ENCODE measurements at regions not wholly inside any gene's neighbourhood (a gene's known extent, or its start where the extent isn't known, plus 50 kb on each side); places are given as distances from the start of the nearest gene placed in this dataset.
A peak's percentile ranks its signal among the peaks of the same experiment; 100 is the strongest.

- TF ChIP-seq SP2 (tag by site-specific recombination; IDR thresholded peaks at IDR 0.05): peak; percentile 56
Observed at GRCh38 chr9:129406278-129407225, 214.3 kb downstream of the C9orf50 start (continued).

- no peaks in the 10 kb centered on the region for H3K9me3 ChIP-seq (ENCODE audit: control insufficient read depth, insufficient read depth, low read depth, low read length)
- ChIA-PET CTCF (no interaction called here), POLR2A (no interaction called here)
- H3K27ac ChIP-seq (ENCODE audit: extremely low read depth, low read depth, low read length): no peak overlapping the region
- TF ChIP-seq SP7 (tag by site-specific recombination; IDR thresholded peaks at IDR 0.05) (no peak), ZNF324 (tag by site-specific recombination; IDR thresholded peaks at IDR 0.05) (no peak), ZNF747 (tag by site-specific recombination; IDR thresholded peaks at IDR 0.05) (no peak), ZNF776 (tag by site-specific recombination; IDR thresholded peaks at IDR 0.05; ENCODE audit: borderline replicate concordance) (no peak), IKZF3 (tag by site-specific recombination; IDR thresholded peaks at IDR 0.05) (no peak), SALL2 (tag by site-specific recombination; IDR thresholded peaks at IDR 0.05; ENCODE audit: borderline replicate concordance) (no peak), SP2 (tag by site-specific recombination; IDR thresholded peaks at IDR 0.05) (no peak), ZNF629 (tag by site-specific recombination; IDR thresholded peaks at IDR 0.05) (no peak), ZNF292 (tag by site-specific recombination; IDR thresholded peaks at IDR 0.05; ENCODE audit: borderline replicate concordance, low read depth) (no peak), ZNF600 (tag by site-specific recombination; IDR thresholded peaks at IDR 0.05) (no peak), ZSCAN30 (tag by site-specific recombination; IDR thresholded peaks at IDR 0.05) (no peak), ZNF473 (tag by site-specific recombination; IDR thresholded peaks at IDR 0.05) (no peak), FEZF1 (tag by site-specific recombination; IDR thresholded peaks at IDR 0.05) (no peak), BCL11B (tag by site-specific recombination; IDR thresholded peaks at IDR 0.05; ENCODE audit: low read depth) (no peak), MEIS1 (CRISPR knock-in tag; IDR thresholded peaks at IDR 0.05; ENCODE audit: borderline replicate concordance) (no peak), WT1 (tag by site-specific recombination; IDR thresholded peaks at IDR 0.05) (no peak), ZNF174 (tag by site-specific recombination; IDR thresholded peaks at IDR 0.05) (no peak)
- TF ChIP-seq, protein P1, sequence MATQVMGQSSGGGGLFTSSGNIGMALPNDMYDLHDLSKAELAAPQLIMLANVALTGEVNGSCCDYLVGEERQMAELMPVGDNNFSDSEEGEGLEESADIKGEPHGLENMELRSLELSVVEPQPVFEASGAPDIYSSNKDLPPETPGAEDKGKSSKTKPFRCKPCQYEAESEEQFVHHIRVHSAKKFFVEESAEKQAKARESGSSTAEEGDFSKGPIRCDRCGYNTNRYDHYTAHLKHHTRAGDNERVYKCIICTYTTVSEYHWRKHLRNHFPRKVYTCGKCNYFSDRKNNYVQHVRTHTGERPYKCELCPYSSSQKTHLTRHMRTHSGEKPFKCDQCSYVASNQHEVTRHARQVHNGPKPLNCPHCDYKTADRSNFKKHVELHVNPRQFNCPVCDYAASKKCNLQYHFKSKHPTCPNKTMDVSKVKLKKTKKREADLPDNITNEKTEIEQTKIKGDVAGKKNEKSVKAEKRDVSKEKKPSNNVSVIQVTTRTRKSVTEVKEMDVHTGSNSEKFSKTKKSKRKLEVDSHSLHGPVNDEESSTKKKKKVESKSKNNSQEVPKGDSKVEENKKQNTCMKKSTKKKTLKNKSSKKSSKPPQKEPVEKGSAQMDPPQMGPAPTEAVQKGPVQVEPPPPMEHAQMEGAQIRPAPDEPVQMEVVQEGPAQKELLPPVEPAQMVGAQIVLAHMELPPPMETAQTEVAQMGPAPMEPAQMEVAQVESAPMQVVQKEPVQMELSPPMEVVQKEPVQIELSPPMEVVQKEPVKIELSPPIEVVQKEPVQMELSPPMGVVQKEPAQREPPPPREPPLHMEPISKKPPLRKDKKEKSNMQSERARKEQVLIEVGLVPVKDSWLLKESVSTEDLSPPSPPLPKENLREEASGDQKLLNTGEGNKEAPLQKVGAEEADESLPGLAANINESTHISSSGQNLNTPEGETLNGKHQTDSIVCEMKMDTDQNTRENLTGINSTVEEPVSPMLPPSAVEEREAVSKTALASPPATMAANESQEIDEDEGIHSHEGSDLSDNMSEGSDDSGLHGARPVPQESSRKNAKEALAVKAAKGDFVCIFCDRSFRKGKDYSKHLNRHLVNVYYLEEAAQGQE (tag by site-specific recombination; IDR thresholded peaks at IDR 0.05): no peak
- H3K36me3 ChIP-seq (ENCODE audit: control insufficient read depth in 2 of 2, insufficient read depth in 1 of 2, low read length in 2 of 2): no peaks in the 10 kb centered on the region
- H3K4me3 ChIP-seq (ENCODE audit: low read depth, low read length): no peak overlapping the region
- H3K4me1 ChIP-seq (ENCODE audit: control insufficient read depth, insufficient read depth, low read length): no peaks in the 10 kb centered on the region
Observed at GRCh38 chr9:129405827-129406213, 215.1 kb downstream of the C9orf50 start.

DNA sequence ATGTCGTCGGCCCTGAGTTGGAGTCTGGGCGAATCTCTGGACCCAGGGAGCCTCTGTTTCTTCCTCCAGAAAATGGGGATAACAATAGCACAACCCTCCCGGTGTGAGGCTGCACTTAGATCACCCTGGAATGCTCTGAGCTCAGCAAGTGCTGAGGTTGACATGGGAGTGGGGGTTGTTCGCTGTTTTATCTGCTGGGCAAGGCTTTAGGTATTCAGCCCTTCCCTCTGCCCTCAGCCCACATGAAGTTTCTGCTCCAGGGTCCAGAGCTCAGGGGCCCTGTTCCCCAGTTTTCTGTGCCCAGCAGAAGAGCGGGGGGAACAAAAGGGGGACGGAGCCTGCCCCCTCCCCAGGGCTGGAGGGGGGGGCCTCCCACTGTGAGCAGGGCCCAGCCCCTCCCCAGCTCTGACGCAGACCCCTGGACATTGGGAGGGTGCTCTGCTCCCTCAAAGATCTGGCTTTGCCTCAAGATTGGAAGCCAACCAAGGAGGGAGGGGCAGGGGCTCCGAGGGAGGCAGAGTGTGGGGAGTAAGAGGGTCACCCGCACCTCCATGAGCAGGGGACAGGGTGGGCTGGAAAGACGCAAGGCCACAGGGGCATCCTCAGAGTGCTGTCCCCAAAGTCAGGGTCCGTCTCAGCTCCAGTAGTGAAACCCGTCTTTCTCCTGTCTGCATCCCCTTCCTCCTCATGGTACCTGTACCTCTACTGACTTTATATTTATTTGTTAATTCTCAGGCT is 215.6 kb downstream of the C9orf50 start:
- H3K4me1 ChIP-seq (ENCODE audit: control insufficient read depth, insufficient read depth, low read length): no peaks in the 10 kb centered on the region
- CTCF ChIA-PET: no interaction called here
- no peak for TF ChIP-seq ZNF239 (tag by site-specific recombination; IDR thresholded peaks at IDR 0.05)
- no peak for TF ChIP-seq GFI1B (tag by site-specific recombination; IDR thresholded peaks at IDR 0.05)
- TF ChIP-seq ZNF157 (tag by site-specific recombination; IDR thresholded peaks at IDR 0.05): no peak
- no peak for TF ChIP-seq EGR2 (tag by site-specific recombination; IDR thresholded peaks at IDR 0.05; ENCODE audit: low read depth)
- TF ChIP-seq, protein P2, sequence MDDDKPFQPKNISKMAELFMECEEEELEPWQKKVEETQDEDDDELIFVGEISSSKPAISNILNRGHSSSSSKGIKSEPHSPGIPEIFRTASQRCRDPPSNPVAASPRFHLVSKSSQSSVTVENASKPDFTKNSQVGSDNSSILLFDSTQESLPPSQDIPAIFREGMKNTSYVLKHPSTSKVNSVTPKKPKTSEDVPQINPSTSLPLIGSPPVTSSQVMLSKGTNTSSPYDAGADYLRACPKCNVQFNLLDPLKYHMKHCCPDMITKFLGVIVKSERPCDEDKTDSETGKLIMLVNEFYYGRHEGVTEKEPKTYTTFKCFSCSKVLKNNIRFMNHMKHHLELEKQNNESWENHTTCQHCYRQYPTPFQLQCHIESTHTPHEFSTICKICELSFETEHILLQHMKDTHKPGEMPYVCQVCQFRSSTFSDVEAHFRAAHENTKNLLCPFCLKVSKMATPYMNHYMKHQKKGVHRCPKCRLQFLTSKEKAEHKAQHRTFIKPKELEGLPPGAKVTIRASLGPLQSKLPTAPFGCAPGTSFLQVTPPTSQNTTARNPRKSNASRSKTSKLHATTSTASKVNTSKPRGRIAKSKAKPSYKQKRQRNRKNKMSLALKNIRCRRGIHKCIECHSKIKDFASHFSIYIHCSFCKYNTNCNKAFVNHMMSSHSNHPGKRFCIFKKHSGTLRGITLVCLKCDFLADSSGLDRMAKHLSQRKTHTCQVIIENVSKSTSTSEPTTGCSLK (tag by site-specific recombination; IDR thresholded peaks at IDR 0.05): no peak
- no peak for TF ChIP-seq ZSCAN4 (tag by site-specific recombination; IDR thresholded peaks at IDR 0.05)
- no peak for TF ChIP-seq ZNF621 (tag by site-specific recombination; IDR thresholded peaks at IDR 0.05)
- TF ChIP-seq KLF8 (tag by site-specific recombination; IDR thresholded peaks at IDR 0.05): no peak
- no peak for TF ChIP-seq OSR2 (tag by site-specific recombination; IDR thresholded peaks at IDR 0.05)

More for the DNA sequence above, 215.6 kb downstream of the C9orf50 start:
- POLR2A ChIA-PET: no interaction called here
- no peaks in the 10 kb centered on the region for H3K36me3 ChIP-seq (ENCODE audit: control insufficient read depth in 2 of 2, insufficient read depth in 1 of 2, low read length in 2 of 2)
- H3K9me3 ChIP-seq (ENCODE audit: control insufficient read depth, insufficient read depth, low read depth, low read length): no peaks in the 10 kb centered on the region
- no peak overlapping the region for H3K4me3 ChIP-seq (ENCODE audit: low read depth, low read length)
- H3K27ac ChIP-seq (ENCODE audit: extremely low read depth, low read depth, low read length): no peak overlapping the region
